ENCODE measurements at regions not wholly inside any gene's neighbourhood (a gene's known extent, or its start where the extent isn't known, plus 50 kb on each side); places are given as distances from the start of the nearest gene placed in this dataset.
A peak's percentile ranks its signal among the peaks of the same experiment; 100 is the strongest.

DNA sequence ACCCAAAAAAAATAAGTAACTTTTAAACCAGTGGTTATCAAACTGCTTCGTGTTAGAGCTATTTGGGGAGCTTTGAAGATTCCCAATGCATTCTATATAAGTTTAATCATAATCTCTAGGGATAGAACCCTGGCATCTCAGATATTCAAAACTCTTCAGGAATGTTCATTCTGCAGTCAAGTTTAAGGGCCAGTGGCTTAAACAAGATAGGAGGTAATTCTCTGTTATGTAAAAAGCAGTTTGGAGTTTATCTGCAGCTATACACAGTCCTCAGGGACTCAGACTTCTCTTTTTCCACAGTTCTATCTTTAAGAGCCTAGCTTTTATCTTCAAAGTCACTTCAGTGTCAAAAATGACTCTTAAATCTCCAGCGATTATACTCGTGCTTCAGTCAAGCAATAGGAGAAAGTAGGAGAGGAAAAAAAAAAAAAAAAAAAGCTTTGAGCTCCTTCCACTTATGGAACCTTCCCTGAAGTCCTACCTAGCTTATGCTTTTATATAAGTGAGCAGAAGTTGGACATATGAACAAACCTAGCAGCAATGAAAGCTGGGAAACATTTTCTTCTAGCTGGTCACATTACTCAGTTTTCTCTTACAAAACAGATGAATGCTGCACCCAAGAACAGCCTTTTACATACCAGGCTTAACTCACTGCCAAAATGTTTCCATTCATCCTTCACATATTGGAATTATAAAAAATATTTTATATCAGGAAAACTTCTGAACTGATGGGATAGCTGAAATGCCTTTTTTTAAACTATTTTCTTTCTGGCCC lies 302.8 kb downstream of the FSCB start:
- H3K4me1 Mint-ChIP-seq (ENCODE audit: low read depth) = peaks cover 16% of the 10 kb centered on the region
- no peaks in the 10 kb centered on the region for H3K36me3 Mint-ChIP-seq (ENCODE audit: low read depth)
- H3K27ac Mint-ChIP-seq (ENCODE audit: unreplicated experiment) = peak overlapping the region; percentile 51
- peak overlapping the region; percentile 8 for H3K4me3 Mint-ChIP-seq (ENCODE audit: unreplicated experiment)
- H3K9me3 Mint-ChIP-seq (ENCODE audit: low read depth) = no peaks in the 10 kb centered on the region
- no peak for DNase-seq (ENCODE audit: low spot score)
- H3K27me3 Mint-ChIP-seq (ENCODE audit: low read depth) = no peaks in the 10 kb centered on the region
- TF ChIP-seq CTCF (IDR thresholded peaks at IDR 0.05) = no peak

GRCh38 chr14:44180975-44181374 lies 326.1 kb downstream of the FSCB start:
- Mint-ChIP-seq H3K36me3 (ENCODE audit: low read depth) (no peaks in the 10 kb centered on the region), H3K4me3 (ENCODE audit: unreplicated experiment) (no peak overlapping the region), H3K27ac (ENCODE audit: unreplicated experiment) (no peak overlapping the region), H3K4me1 (ENCODE audit: low read depth) (no peaks in the 10 kb centered on the region), H3K9me3 (ENCODE audit: low read depth) (peaks cover 12% of the 10 kb centered on the region), H3K27me3 (ENCODE audit: low read depth) (peaks cover 15% of the 10 kb centered on the region)
- no peak for DNase-seq (ENCODE audit: low spot score)
- TF ChIP-seq CTCF (IDR thresholded peaks at IDR 0.05) = no peak

DNA sequence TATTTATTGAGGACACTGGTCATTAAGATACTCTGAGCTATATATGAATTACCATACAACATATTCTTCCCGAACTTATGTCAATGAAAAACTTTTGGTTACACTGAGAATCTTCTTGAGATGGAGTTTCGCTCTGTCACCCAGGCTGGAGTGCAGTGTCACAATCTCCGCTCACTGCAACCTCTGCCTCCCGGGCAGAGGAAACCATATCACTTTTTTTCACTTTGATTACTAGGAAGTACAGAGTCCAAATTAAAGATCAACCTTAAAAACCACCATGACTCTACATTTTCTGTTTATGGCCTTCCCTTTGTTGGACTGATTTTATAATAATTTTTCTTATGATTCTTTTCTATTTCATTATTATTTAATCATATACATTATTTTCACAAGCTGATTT lies 336.5 kb downstream of the FSCB start:
- Mint-ChIP-seq H3K36me3 (ENCODE audit: low read depth) (no peaks in the 10 kb centered on the region), H3K27ac (ENCODE audit: unreplicated experiment) (no peak overlapping the region), H3K4me1 (ENCODE audit: low read depth) (no peaks in the 10 kb centered on the region), H3K4me3 (ENCODE audit: unreplicated experiment) (no peak overlapping the region), H3K9me3 (ENCODE audit: low read depth) (no peaks in the 10 kb centered on the region), H3K27me3 (ENCODE audit: low read depth) (peaks cover 12% of the 10 kb centered on the region)
- no peak for TF ChIP-seq CTCF (IDR thresholded peaks at IDR 0.05)
- no peak for DNase-seq (ENCODE audit: low spot score)

- Mint-ChIP-seq H3K27ac (ENCODE audit: unreplicated experiment) (no peak overlapping the region), H3K36me3 (ENCODE audit: low read depth) (no peaks in the 10 kb centered on the region), H3K27me3 (ENCODE audit: low read depth) (peaks cover 15% of the 10 kb centered on the region), H3K4me3 (ENCODE audit: unreplicated experiment) (no peak overlapping the region), H3K4me1 (ENCODE audit: low read depth) (no peaks in the 10 kb centered on the region), H3K9me3 (ENCODE audit: low read depth) (no peaks in the 10 kb centered on the region)
- no peak for DNase-seq (ENCODE audit: low spot score)
- no peak for TF ChIP-seq CTCF (IDR thresholded peaks at IDR 0.05)
Measured at GRCh38 chr14:44170101-44170500, 337.0 kb downstream of the FSCB start.

DNA sequence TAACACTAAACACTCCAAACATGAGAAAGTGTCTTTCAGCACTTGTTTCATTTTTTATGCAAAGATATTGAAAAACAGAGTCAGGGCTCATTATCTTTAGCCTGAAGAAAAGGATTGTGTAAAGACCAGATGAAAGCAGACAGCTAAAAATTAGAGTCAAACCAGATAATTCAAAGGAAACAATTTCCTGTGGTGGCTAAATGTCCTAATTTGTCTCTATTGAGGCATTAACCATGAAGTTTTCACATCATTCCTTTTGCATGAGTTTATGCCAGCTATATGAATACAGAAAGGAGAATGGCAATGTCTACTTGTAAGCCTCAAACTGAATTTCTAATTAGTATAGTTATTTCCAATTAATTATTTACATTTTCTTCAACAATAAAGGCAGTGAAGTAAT lies 338.5 kb downstream of the FSCB start:
- no peak for TF ChIP-seq CTCF (IDR thresholded peaks at IDR 0.05)
- no peak for DNase-seq (ENCODE audit: low spot score)
- Mint-ChIP-seq H3K9me3 (ENCODE audit: low read depth) (no peaks in the 10 kb centered on the region), H3K27ac (ENCODE audit: unreplicated experiment) (no peak overlapping the region), H3K27me3 (ENCODE audit: low read depth) (peaks cover 17% of the 10 kb centered on the region), H3K4me1 (ENCODE audit: low read depth) (no peaks in the 10 kb centered on the region), H3K4me3 (ENCODE audit: unreplicated experiment) (no peak overlapping the region), H3K36me3 (ENCODE audit: low read depth) (no peaks in the 10 kb centered on the region)

All from chondrocyte (in vitro differentiated cells).